PC-3 (cell line): ENCODE measurements at regions not wholly inside any gene's neighbourhood (a gene's known extent, or its start where the extent isn't known, plus 50 kb on each side); places are given as distances from the start of the nearest gene placed in this dataset.

Experiments used
- ATAC-seq: fragments of 200-7000 bp; cut with Tn5 transposase; 2 replicates; pipeline ENCODE4 v1.9.1; 2020; ENCODE audit warnings: mild to moderate bottlenecking, moderate library complexity
- BruUV-seq: library from RNA; stranded (reverse); fragments of 400-500 nt; replicated peaks from 2 replicates; lab custom pipeline; 2021; lab: Mats Ljungman, UMichigan
- CTCF ChIA-PET: fragments of 300-600 bp; sonication (Branson Sonifier 250); formaldehyde crosslinking; loops from one replicate; lab custom pipeline; 2022; ENCODE audit warnings: antibody characterized with exemption; lab: Charles Lee
- POLR2A ChIA-PET: fragments of 300-600 bp; sonication (Branson Sonifier 250); formaldehyde crosslinking; loops from one replicate; lab custom pipeline; 2022; ENCODE audit warnings: antibody characterized with exemption; ENCODE audit not compliant: unreplicated experiment; lab: Charles Lee
- DNase-seq: peaks from one replicate; pipeline ENCODE4 v3.0.0-alpha.2; 2015
- H2AFZ ChIP-seq: fragments of 300-600 bp; sonication (generic); 2 replicates; pipeline ENCODE4 v1.6.0; 2016; ENCODE audit warnings: antibody characterized with exemption, low read length
- H3F3A ChIP-seq: fragments of 300-600 bp; sonication (generic); one replicate; pipeline ENCODE4 v1.6.0; 2017; ENCODE audit warnings: antibody characterized with exemption, low read length, control low read depth, mild to moderate bottlenecking; ENCODE audit not compliant: unreplicated experiment
- H3K27ac ChIP-seq: fragments of 300-600 bp; sonication (generic); 2 replicates; pipeline ENCODE4 v1.5.1; 2016; ENCODE audit warnings: mild to moderate bottlenecking, low read length
- H3K27me3 ChIP-seq: fragments of 300-600 bp; sonication (generic); 2 replicates; pipeline ENCODE4 v1.6.1; 2016; ENCODE audit warnings: low read length, mixed read lengths
- H3K36me3 ChIP-seq: fragments of 300-600 bp; sonication (generic); 2 replicates; pipeline ENCODE4 v1.6.1; 2016; ENCODE audit warnings: low read depth, mixed run types, low read length, mixed read lengths
- H3K4me1 ChIP-seq: fragments of 300-600 bp; sonication (generic); 2 replicates; pipeline ENCODE4 v1.5.1; 2016; ENCODE audit warnings: low read length; ENCODE audit not compliant: insufficient read depth
- H3K4me2 ChIP-seq: fragments of 300-600 bp; sonication (generic); 2 replicates; pipeline ENCODE4 v1.6.0; 2016; ENCODE audit warnings: low read length
- H3K4me3 ChIP-seq: fragments of 300-600 bp; sonication (generic); 2 replicates; pipeline ENCODE4 v1.5.1; 2016; ENCODE audit warnings: mild to moderate bottlenecking, low read length, mixed read lengths
- H3K79me2 ChIP-seq: fragments of 300-600 bp; sonication (generic); 2 replicates; pipeline ENCODE4 v1.6.1; 2017; ENCODE audit warnings: low read length, mixed read lengths
- H3K9ac ChIP-seq: fragments of 300-600 bp; sonication (generic); 2 replicates; pipeline ENCODE4 v1.6.0; 2016; ENCODE audit warnings: mild to moderate bottlenecking, low read length
- H3K9me2 ChIP-seq: fragments of 300-600 bp; sonication (generic); replicated peaks from 2 replicates; pipeline ENCODE4 v1.6.1; 2016; ENCODE audit warnings: mixed run types, low read length, mixed read lengths
- H3K9me3 ChIP-seq: fragments of 300-600 bp; sonication (generic); 2 replicates; pipeline ENCODE4 v1.6.1; 2016; ENCODE audit warnings: low read length, mixed read lengths
- H4K20me1 ChIP-seq: fragments of 300-600 bp; sonication (generic); 2 replicates; pipeline ENCODE4 v1.6.1; 2016; ENCODE audit warnings: low read length, mixed read lengths
- EZH2 ChIP-seq: fragments of 300-600 bp; sonication (generic); IDR thresholded peaks from one replicate; pipeline ENCODE4 v1.6.1; 2017; ENCODE audit warnings: antibody characterized with exemption, mild to moderate bottlenecking, low read length; ENCODE audit not compliant: unreplicated experiment
- EZH2phosphoT487 ChIP-seq: fragments of 300-600 bp; sonication (generic); IDR thresholded peaks from 2 replicates; pipeline ENCODE4 v1.6.1; 2018; ENCODE audit warnings: mild to moderate bottlenecking, antibody characterized with exemption, low read length, borderline replicate concordance
- intact Hi-C: fragments of 100-400 bp; cut with micrococcal nuclease; formaldehyde crosslinking; loops from 2 replicates; pipeline ENCODE4 v1.9.0; 2023
- TF ChIP-seq, protein P1 (sequence below): fragments of 300-600 bp; sonication (generic); conservative IDR thresholded peaks from 2 replicates; pipeline ENCODE4 v1.5.1; 2017; ENCODE audit warnings: antibody characterized with exemption, low read depth, mild to moderate bottlenecking, low read length

GRCh38 chr4:159428975-159429692 is 326.3 kb downstream of the RAPGEF2 start:
- H4K20me1 ChIP-seq = no peaks in the 10 kb centered on the region
- DNase-seq (no peak), ATAC-seq (no peak)
- no peak overlapping the region for H3K4me2 ChIP-seq
- BruUV-seq = no TSS peak
- no peak overlapping the region for H3K9ac ChIP-seq
- no peaks in the 10 kb centered on the region for H3F3A ChIP-seq
- no peaks in the 10 kb centered on the region for H3K9me2 ChIP-seq
- no peaks in the 10 kb centered on the region for H3K9me3 ChIP-seq
- H3K27ac ChIP-seq = no peak overlapping the region
- CTCF ChIA-PET = no interaction called here
- POLR2A ChIA-PET = no interaction called here
- H3K27me3 ChIP-seq = no peaks in the 10 kb centered on the region
- H2AFZ ChIP-seq = no peak overlapping the region
- intact Hi-C loops = no loop called here
- H3K79me2 ChIP-seq = no peaks in the 10 kb centered on the region
- H3K4me3 ChIP-seq = no peak overlapping the region
- H3K4me1 ChIP-seq = peaks cover 4% of the 10 kb centered on the region
- TF ChIP-seq EZH2 = no peak
- no peak for TF ChIP-seq EZH2phosphoT487
- TF ChIP-seq, protein P1, sequence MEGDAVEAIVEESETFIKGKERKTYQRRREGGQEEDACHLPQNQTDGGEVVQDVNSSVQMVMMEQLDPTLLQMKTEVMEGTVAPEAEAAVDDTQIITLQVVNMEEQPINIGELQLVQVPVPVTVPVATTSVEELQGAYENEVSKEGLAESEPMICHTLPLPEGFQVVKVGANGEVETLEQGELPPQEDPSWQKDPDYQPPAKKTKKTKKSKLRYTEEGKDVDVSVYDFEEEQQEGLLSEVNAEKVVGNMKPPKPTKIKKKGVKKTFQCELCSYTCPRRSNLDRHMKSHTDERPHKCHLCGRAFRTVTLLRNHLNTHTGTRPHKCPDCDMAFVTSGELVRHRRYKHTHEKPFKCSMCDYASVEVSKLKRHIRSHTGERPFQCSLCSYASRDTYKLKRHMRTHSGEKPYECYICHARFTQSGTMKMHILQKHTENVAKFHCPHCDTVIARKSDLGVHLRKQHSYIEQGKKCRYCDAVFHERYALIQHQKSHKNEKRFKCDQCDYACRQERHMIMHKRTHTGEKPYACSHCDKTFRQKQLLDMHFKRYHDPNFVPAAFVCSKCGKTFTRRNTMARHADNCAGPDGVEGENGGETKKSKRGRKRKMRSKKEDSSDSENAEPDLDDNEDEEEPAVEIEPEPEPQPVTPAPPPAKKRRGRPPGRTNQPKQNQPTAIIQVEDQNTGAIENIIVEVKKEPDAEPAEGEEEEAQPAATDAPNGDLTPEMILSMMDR = no peak
- H3K36me3 ChIP-seq = no peaks in the 10 kb centered on the region

GRCh38 chr4:159429693-159430035 is 326.8 kb downstream of the RAPGEF2 start:
- TF ChIP-seq, protein P1 = no peak
- TF ChIP-seq EZH2phosphoT487 = no peak
- TF ChIP-seq EZH2 = no peak

GRCh38 chr4:159430896-159431295 is 328.0 kb downstream of the RAPGEF2 start:
- no peaks in the 10 kb centered on the region for H3K27me3 ChIP-seq
- H3K79me2 ChIP-seq = no peaks in the 10 kb centered on the region
- ATAC-seq (no peak), DNase-seq (no peak)
- no peaks in the 10 kb centered on the region for H3F3A ChIP-seq
- peaks cover 21% of the 10 kb centered on the region for H3K4me1 ChIP-seq
- no peaks in the 10 kb centered on the region for H3K36me3 ChIP-seq
- intact Hi-C loops = no loop called here
- H3K4me2 ChIP-seq = no peak overlapping the region
- ChIA-PET POLR2A (no interaction called here), CTCF (no interaction called here)
- no peaks in the 10 kb centered on the region for H3K9me3 ChIP-seq
- H4K20me1 ChIP-seq = no peaks in the 10 kb centered on the region
- H3K27ac ChIP-seq = no peak overlapping the region
- no peaks in the 10 kb centered on the region for H3K9me2 ChIP-seq
- H3K9ac ChIP-seq = no peak overlapping the region
- TF ChIP-seq EZH2phosphoT487 (no peak), EZH2 (no peak)
- TF ChIP-seq, protein P1 = no peak
- H2AFZ ChIP-seq = no peak overlapping the region
- no peak overlapping the region for H3K4me3 ChIP-seq
- BruUV-seq = no TSS peak

More at GRCh38 chr4:159429693-159430035, 326.8 kb downstream of the RAPGEF2 start:
- Histone ChIP-seq H3K9me2 (no peaks in the 10 kb centered on the region), H3K27ac (no peak overlapping the region), H3F3A (no peaks in the 10 kb centered on the region), H3K36me3 (no peaks in the 10 kb centered on the region), H3K9me3 (no peaks in the 10 kb centered on the region), H3K4me3 (no peak overlapping the region), H3K4me1 (peaks cover 9% of the 10 kb centered on the region), H4K20me1 (no peaks in the 10 kb centered on the region), H3K9ac (no peak overlapping the region), H3K79me2 (no peaks in the 10 kb centered on the region), H3K4me2 (no peak overlapping the region), H2AFZ (no peak overlapping the region), H3K27me3 (no peaks in the 10 kb centered on the region)
- intact Hi-C loops = no loop called here
- BruUV-seq = no TSS peak
- ChIA-PET POLR2A (no interaction called here), CTCF (no interaction called here)
- ATAC-seq (no peak), DNase-seq (no peak)
